Germinal center (tissue), 1 donor: ENCODE measurements at regions not wholly inside any gene's neighbourhood (a gene's known extent, or its start where the extent isn't known, plus 50 kb on each side); places are given as distances from the start of the nearest gene placed in this dataset.

ENCODE experiments used
- DNase-seq: peaks from one replicate; pipeline ENCODE4 v3.0.0; 2012; ENCODE audit warnings: mixed read lengths, low spot score

- no peak for DNase-seq
Observed at GRCh38 chr17:13994050-13994449, 75.3 kb upstream of the COX10 start.

- DNase-seq = no peak
Observed at GRCh38 chr17:13995856-13996271, 73.4 kb upstream of the COX10 start.

- no peak for DNase-seq
Observed at GRCh38 chr17:13996276-13996675, 73.0 kb upstream of the COX10 start.

- no peak for DNase-seq
Observed at GRCh38 chr17:13996748-13997147, 72.6 kb upstream of the COX10 start.

GRCh38 chr17:14004927-14005620, 64.2 kb upstream of the COX10 start:
- DNase-seq = no peak

- DNase-seq = no peak
Observed at GRCh38 chr17:14006249-14006942, 62.9 kb upstream of the COX10 start.

- no peak for DNase-seq
Observed at GRCh38 chr17:14007951-14008350, 61.4 kb upstream of the COX10 start.

- DNase-seq = no peak
Observed at GRCh38 chr17:14011036-14011692, 58.1 kb upstream of the COX10 start.

- DNase-seq = no peak
Observed at GRCh38 chr17:14011740-14012405, 57.4 kb upstream of the COX10 start.

- DNase-seq = no peak
Observed at GRCh38 chr17:14014657-14015056, 54.6 kb upstream of the COX10 start.

GRCh38 chr17:14015271-14015670, 54.0 kb upstream of the COX10 start:
- DNase-seq = no peak

GRCh38 chr17:14016858-14017257, 52.4 kb upstream of the COX10 start:
- no peak for DNase-seq

- DNase-seq = no peak
Observed at GRCh38 chr17:14019186-14019956, 49.9 kb upstream of the COX10 start.
